Activated T-cell treated with anti-CD3 and anti-CD28 coated beads for 24 hours (primary cell): ENCODE measurements at regions not wholly inside any gene's neighbourhood (a gene's known extent, or its start where the extent isn't known, plus 50 kb on each side); places are given as distances from the start of the nearest gene placed in this dataset.
"Not testable (repeated sequence)": the region's sequence is repeated elsewhere in the genome, so short reads cannot be mapped to it uniquely, and the experiment has no call there.

Source experiments
- DNase-seq: peaks from one replicate; pipeline ENCODE4 v3.0.0-alpha.2; 2020; ENCODE audit warnings: low read depth

DNA sequence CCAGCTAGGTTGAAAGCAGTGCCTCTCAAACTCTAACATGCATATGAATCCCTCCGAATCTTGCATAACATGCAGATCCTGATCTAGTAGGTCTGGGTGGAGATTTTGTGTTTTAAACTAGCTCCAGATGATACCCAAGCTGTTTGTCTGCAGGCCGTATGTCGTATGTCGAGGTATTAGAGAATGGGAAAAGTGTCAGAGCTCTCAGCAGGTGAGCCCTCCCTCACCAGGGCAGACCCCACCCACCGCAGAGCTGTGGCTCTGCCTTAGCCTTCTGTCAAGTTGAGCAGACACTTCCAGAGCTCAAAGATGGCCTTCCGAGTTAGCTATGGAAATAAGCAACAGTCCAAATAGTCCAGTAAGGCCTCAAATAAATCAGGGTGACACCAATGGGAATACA is 83.2 kb upstream of the MAP3K1 start:
- no peak for DNase-seq

- not testable (repeated sequence) for DNase-seq
These were observed 83.9 kb upstream of the MAP3K1 start for GRCh38 chr5:56731473-56731872.

DNA sequence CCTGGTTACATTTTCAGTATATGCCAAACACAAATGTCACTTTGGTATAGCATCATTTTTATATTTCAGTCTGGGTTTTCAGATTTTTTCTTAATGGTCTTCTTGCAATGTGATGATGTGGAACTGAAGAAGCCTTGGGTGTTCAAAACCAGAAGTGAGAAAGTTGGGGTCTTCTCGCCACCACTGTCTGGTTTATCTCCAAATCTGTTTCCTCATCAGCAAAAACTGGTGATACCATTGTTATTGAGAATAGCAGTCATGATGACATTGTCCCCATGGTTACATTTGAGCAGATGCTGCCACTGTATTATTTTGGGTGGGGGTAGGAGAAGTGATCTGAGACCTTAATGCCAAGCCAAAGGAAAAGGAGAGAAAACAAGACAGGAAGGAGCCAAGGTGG is 85.9 kb upstream of the MAP3K1 start:
- DNase-seq: no peak

GRCh38 chr5:56725711-56726411 is 89.5 kb upstream of the MAP3K1 start:
- DNase-seq: no peak

- DNase-seq: not testable (repeated sequence)
These were observed 90.5 kb upstream of the MAP3K1 start for GRCh38 chr5:56724857-56725256.

- DNase-seq: no peak
These were observed 93.0 kb upstream of the MAP3K1 start for GRCh38 chr5:56722317-56722716.

- DNase-seq: no peak
These were observed 97.9 kb upstream of the MAP3K1 start for GRCh38 chr5:56717253-56717987.

DNA sequence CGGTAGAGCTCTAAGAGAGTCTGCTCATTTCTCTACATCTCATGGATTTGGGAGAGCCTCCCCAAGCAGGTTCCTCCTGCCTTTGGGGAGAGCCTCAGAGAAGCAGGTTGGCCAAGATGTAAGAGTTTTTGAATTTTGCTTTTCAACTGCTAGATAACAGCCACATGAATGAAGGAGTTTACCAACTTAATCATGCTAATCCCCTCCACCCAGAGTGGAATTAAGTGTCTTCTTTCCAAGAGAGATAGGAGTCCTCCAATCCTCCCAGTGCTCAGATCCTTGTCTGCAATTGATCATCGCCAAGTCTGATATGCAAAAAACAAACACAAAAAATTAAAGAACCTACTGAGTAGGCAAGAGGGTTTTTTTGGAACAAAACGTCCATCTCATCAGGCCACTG is 99.4 kb upstream of the MAP3K1 start:
- DNase-seq: no peak

- DNase-seq: no peak
These were observed 102.3 kb upstream of the MAP3K1 start for GRCh38 chr5:56712895-56713591.

GRCh38 chr5:56710826-56711590 is 104.3 kb upstream of the MAP3K1 start:
- DNase-seq: no peak

DNA sequence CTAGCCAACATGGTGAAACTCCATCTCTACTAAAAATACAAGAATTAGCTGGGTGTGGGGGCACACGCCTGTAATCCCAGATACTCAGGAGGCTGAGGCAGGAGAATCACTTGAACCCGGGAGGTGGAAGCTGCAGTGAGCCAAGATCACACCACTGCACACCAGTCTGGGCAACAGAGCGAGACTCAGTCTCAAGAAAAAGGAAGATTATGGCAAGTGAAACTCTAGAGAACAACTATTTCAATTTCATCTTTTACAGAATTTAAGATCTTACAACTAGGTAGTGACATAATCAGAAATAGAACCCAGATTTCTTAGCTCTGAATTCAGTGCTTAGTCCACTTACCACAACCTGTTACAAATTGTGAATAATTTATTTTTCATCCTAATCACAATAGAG is 108.8 kb upstream of the MAP3K1 start:
- no peak for DNase-seq

- no peak for DNase-seq
These were observed 110.1 kb upstream of the MAP3K1 start for GRCh38 chr5:56705217-56705616.

DNA sequence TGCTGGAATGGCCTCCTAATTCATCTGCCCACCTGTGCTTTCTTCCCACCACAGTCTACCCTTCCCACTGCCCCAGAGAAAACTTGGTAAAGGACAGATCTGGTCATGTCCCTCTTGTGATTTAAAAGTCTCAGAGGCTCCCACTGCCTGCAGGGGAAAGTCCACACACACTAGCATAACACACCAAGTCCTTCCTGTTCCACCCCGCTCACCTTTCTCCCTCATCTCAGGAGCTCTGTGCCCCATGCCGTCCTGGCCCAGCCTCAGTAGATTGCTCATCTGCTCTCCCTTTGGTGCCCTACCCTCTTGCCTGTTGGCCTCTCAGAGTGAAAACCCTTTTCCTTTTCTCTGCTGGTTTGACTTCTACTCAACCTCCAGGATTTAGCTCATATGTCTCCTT is 111.4 kb upstream of the MAP3K1 start:
- DNase-seq: no peak

- DNase-seq: no peak
These were observed 114.6 kb upstream of the MAP3K1 start for GRCh38 chr5:56700711-56701110.

DNA sequence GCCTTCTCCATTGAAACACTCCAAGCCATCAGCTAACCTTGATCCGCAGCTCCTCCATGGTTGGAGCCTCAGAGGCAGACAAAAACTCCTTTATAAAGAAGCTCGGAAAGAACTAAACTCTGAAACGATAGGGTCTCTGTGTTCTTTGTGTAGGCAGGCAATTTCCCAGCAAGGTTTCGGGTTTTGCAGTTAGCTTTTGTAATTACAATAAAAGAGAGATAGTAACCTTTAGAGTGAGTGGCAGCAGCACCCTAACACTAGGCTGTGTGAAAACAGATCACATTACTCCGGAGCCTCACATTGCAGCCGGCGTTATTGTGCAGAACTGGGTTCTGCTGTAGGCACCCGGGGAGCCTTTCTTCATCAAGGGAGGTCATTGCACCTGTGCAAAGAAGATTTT is 115.8 kb upstream of the MAP3K1 start:
- DNase-seq: no peak

DNA sequence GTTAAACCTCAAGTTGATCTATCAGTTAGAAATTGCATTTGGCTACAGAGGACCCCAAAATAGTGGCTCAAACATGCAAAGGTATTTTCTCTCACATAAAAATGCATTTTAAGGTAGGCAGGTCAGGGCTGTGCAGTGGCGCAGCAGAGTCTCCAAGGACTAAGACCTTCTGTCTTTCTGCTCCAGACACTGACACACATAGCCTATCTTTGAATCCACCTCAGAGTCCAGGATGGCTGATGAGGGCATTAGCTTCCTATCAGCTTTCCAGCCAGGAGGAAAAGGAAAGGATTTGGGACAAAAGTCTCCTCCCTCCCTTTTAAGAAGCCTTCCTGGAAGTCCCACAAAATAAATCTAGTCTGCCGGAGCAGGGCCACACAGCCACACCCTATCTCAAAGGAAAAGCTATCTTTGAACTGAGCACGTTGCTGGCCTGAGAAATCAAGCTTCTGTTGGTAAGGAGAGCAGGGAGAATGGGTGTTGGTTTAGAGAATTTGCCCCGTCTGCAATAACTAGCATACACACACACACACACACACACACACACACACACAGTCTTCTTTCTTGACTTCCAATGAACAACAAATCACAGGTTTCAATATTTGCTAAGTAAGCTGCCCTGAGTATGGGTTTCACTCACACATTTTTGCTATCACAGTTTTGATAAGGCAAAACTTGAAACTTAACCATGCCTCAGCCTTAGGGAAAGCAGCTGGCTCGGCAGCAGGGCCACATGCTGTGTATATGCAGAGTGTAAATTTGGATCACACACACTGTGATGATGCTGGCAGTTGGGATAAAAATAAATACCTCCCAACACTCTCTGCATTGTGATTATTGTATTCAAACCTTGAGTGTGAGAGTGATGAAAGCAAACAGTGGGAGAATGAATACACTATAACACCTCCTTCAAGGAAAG is 116.6 kb upstream of the MAP3K1 start:
- no peak for DNase-seq

- DNase-seq: no peak
These were observed 118.4 kb upstream of the MAP3K1 start for GRCh38 chr5:56696900-56697299.

DNA sequence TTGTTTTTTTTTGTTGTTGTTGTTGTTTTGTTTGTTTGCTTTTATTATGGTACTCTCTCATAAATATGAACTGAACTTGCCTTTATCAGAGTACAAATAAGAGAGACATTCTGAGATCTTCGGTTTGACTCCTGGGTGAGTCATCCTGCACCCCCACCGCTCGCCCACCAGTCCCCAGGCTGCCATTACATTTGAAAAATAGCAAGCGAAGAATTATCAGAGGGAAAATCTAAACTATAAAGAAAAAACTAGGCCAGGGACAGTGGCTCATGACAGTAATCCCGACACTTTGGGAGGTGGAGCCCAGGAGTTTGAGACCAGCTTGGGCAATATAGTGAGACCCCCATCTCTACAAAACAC is 122.1 kb upstream of the MAP3K1 start:
- DNase-seq: peak; percentile 42

DNA sequence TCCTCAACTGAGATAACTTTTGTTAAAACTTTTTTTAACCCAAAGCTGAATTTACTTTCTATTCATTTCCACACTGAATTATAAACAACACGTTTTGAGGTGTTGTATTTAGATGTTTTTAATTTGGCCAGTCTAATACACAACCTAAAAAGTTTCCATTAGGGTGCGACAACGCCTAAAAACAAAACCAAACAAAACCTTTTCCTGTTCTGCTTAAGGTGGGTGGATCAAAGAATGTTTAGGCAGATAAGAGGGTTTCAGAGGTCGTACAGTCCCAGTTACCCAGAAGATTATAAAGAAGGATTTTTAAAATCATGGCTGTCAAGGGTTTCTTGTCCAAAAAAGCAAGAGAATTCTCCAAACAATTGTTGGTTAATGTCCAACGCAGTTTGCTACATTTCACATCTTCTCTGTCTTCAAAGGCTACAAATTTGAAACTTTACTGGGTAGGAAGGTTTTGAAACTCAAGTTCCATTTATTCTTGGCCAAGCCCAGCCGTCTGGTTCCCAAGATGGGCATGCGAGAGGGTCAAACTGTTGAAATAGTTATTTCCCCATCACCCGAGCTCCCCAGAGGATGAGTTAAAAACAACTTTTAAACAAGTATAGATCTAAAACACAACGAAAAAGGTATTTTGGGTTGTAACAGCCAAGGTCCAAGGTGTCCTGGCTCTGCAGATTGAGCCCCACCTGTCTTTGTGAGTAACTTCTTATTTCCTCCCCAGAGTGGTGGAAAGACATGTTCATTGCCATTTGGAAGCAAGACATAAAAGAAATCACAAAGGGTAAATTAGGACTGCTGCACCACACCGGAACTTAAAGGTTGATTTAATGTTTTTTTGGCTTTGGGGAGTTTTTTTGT is 122.8 kb upstream of the MAP3K1 start:
- DNase-seq: no peak

DNA sequence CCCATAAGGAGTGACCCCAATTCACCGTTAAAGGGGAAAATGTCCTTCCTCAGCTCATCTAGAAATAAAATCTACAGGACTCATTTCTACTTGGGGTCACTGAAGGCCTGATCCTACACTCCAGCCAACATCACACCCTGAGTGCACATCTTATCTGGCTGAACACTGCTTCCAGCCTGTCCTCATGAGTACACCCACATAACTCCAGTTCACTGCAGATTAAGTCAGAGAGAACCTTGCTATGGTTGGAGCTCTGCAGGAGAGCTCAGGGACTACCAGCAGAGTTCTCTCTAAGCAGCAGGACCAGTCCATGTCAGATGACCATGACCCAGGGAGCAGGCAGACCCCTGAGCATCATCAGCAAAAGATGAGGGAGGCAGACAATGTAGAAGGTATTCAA is 126.9 kb upstream of the MAP3K1 start:
- DNase-seq: no peak
